ENCODE measurements at regions not wholly inside any gene's neighbourhood (a gene's known extent, or its start where the extent isn't known, plus 50 kb on each side); places are given as distances from the start of the nearest gene placed in this dataset.

DNA sequence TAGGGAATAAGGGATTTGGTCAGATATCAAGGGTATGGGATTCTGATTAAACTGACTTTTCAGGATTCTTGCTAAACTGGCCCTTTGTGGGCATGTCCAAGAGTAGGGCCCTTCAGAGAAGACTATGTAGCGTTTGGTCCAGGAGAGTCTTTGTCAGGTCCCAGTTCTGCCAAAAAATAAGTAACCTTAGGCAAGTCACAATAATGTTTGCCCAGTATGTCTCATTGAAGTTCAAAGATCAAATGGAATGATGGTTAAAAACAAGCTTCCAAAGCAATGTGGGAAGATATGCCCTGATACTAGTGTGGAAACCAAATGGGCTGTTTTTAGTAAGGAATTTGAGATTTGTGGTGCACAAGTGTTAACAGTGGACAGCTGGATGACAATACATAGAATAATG is 454.4 kb downstream of the WDR72 start:
- no peak for DNase-seq (ENCODE audit: low spot score)

DNA sequence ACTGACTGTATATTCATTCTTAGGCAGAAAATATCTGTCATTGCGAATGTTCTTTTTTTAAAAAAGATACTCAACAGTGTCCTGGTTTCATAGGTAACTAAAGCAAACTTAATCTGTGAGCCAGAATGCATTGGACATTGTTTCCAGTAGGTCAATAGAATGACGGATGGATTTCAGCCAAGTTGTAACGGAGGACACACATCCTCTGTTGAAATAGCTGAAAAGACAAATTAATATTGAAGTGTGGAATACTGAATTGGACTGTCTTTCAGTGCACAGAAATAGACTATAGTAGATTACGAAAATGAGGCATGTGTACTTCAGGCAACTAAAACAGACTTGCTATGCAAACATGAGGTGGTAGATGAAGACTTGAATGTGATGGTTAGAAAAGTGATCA is 461.6 kb downstream of the WDR72 start:
- DNase-seq (ENCODE audit: low spot score) = no peak

DNA sequence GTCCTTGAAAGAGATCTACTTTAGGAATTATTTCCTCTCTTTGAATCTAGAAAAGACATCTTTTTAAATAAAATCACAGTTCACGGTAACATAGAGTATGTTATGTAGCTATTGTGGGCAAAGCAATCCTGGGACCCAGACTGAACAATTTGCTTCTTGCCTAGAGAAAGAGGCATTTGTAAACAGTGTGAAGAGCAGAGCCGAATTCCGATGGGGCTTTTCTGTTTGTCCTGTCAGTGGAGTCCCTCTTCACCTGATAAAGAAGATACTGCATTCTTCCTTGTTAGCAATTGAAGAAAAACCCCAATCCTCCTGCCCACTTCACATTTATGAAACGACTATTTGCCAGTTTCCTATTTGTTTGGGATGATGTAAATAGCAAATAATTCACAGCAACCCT is 462.9 kb downstream of the WDR72 start:
- DNase-seq (ENCODE audit: low spot score) = no peak

DNA sequence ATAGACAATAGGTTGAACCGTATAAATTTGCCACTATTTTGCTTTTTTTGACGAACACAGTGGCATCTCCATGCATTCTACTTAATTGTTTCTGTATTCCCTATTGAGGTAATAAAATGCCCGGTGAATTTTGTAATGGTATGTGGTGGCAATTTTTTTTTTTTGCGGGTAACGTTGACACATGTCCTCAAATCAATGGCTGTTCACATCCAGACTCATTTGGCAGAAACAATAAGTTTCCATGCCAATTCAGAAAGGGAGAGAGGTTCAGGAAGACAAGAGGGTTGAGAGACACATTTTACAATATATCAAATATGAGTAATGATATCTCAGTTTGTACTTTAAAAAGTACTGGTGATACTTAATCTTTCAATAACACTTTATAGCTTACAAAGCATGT is 463.9 kb downstream of the WDR72 start:
- no peak for DNase-seq (ENCODE audit: low spot score)

DNA sequence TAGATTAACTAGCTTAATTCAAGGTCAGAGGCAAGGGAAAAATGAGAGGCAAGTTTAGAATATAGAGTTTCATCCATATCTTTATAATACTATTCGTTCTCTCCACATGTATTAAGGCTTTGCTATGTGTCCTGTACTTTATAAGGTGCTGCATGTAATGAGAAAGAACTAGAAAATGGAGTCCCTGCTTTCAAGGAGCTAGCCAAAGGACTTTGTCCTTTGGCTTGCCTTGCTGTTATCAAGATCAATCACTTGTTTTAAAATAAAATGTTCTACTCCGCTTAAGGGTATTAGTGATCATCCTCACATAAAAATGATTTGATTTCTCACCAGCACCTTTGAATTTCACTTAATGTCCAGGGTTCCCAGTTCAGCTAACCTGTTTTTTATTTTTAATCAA is 470.9 kb downstream of the WDR72 start:
- DNase-seq (ENCODE audit: low spot score) = no peak

DNA sequence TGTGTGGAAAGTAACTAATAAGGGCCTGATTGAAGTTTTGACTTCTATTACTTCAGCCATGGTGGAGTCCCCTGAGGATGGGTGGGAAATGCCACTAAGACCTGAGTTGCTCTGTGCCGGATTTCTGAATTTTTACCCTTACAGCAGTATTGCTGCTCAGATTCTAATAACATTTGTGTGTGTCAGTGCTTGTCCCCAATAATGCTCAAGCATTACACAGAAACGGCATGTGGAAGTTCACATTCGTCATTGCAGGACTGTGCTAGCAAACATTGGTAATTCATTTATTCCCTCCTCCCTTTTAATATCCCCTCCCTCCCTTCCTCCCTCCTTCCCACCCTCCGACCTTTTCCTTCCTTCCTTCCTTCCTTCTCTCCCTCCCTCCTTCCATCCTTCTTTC is 484.5 kb upstream of the ONECUT1 start:
- no peak for DNase-seq (ENCODE audit: low spot score)

DNA sequence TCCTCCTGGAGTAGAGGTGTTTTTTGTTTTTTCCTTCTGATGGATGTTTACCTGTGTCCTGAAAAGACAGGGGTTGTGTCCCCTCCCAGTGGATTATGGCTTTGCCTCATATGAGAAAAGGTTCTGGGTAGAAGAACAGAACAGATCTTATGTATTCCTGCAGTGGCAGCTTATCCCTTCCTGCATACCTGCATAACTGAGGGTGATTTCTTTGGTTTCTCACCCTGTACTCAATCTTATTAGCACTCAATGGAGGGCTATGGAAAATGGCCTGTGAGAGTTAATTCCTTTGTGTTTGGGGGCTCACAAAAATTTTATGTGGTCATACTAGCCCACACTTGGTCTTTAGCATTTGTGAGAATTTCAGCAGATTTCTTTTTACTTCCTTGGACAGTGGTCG is 482.0 kb upstream of the ONECUT1 start:
- no peak for DNase-seq (ENCODE audit: low spot score)

DNA sequence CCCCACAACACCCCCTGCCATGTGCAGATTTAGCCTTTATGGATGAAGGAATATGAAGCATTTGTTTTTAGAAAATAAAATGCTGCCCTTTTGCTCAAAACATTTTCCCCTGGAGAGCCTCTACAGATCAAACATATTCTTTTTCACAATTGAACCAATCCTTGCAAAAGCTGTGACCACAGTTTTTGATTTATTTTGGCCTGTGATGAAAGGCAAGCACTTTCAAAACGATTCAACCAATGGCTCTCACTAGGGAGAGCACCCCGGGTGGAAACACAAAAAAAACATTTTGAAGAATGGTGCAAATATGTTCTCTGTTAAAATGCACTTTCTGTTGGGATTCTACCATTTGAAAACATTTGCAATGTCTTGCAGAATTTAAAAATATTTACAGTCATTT is 476.0 kb upstream of the ONECUT1 start:
- DNase-seq (ENCODE audit: low spot score) = no peak

DNA sequence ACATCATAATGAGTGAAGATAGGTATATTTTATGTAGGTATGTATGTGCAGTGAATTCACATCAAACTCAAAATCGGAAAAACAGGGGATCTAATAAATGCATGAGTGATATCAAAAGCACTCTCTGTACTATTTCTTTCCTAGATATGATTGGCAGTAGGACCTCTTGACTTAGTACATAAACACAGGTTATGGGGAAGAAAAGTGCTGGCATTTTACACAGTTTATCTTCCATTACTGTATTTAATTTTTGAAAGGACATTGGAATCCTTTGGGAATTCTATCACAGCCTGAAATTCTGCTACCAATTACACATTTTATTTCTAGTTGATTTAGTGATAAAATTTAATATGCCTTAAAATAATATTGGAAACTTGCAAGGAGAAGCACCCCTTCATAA is 470.5 kb upstream of the ONECUT1 start:
- DNase-seq (ENCODE audit: low spot score) = no peak

DNA sequence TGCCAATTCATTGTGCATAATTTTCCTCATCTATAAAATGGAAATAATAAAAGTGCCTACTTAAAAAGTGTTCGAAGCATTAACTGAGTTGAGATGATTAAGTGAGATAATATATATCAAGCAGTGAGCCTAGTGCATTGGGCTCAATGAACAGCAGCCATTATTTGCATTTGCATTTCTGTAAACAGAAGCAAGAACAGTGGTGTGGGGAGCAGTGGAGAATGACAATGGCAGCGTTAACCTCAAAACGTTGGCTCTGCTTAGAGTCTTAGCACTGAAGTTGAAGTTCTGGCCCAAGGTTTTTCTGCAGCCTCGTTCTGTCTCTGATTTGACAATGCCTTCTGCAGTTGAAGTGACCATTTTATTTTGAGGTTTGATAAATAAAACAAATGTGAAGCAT is 466.3 kb upstream of the ONECUT1 start:
- DNase-seq (ENCODE audit: low spot score) = no peak

DNA sequence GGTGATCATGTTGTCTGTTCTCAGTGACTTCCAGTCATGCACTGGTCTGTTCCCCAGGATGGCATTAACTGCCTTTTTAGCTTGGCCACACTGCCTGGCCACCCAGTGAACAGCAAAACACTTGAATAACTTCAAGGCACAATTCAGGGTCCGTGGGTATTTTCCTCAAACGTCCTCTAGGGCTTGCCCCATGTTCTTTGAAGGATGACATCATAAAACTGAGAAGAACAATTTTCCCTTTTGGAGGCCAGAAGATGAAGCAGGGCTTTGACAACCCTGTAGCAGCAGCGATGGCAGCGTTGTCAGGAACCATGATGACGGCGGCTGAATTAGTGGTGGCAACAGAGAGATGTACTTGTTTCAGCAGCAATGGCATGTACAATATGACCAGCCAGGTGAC is 465.9 kb upstream of the ONECUT1 start:
- DNase-seq (ENCODE audit: low spot score) = no peak

DNA sequence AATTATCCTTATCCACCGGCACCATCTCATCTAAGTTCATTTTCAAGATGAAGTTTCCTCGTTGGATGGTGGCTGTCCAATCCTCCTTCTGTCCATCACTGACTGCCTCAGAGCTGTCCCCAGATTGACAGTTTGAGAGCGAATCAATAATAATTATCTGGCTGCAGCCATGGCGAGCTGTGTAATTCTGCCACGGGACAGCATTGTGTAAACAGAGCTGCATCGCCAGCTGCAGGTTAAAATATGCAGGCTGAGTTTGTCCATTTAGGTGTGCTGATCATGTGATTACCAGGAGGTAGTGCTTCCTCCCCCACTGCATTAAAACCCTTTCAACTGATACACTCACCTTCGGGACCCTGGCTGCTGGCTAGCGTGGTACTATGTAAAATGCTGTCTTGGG is 461.9 kb upstream of the ONECUT1 start:
- no peak for DNase-seq (ENCODE audit: low spot score)

DNA sequence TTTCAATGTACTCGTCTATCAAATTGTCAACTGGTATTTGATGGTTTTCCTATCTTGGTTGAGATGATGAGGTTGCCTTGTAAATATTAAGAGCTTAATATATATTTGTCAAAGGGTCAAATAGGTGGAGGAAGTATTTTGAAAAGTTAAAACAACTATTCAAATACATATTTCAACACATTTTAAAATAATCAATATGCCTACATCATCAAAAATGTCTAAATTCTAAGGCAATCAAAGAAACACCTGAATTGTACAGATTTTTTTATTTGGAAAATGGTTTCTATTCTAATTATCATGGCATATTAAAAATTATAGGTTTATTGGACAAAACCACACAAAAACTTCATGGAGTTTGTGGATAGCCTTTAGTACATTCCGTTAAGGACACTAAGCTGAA is 461.4 kb upstream of the ONECUT1 start:
- no peak for DNase-seq (ENCODE audit: low spot score)

DNA sequence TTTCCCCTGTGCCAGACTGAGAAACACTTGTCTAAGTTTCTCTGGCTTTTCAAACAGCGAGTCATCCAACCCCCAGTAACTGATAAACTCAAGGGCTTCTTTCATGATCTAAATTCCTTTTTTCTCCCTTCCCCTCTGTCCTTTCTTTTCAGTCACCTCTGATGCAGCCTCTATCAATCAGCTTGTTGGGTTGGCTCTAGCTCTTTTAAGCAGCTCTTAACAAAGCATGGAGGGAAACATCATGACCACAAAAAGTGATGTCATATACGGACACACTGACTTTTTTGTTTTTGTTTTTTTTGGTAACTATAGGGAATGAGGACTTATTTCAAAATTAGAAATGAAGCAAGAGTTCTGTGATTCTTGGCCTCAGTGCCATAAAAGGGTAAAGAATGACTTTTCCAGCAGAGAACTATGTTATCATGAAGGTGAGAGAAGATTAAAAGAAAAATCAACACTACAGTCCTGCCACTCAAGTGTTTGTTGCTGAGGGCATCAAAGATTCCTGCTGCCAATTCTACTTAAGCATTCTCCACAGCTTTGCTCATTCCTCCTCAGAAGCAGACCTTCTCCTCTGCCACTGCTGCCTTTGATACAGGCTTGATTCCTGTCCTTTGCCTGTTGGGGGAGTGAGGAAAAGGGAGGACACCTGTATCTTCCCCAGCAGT is 457.0 kb upstream of the ONECUT1 start:
- DNase-seq (ENCODE audit: low spot score) = no peak

DNA sequence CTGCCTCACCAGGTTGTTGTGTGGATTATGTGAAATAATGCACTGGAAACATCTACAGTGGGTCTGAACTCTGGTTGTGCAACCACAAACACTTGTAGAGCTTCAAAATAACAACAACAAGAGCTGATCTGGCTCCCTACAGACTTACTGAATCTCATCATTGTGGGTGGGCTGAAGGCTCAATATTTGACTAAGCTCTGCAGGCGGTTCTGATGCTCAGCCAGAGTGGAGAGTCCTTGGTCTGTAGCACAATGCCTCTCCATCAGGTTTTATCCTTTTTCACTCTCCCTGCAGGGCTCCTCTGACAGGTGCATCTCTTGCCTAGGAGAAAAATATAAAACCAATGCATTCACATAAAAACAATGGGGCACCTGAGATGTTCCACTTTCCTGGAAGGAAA is 456.3 kb upstream of the ONECUT1 start:
- DNase-seq (ENCODE audit: low spot score) = no peak

DNA sequence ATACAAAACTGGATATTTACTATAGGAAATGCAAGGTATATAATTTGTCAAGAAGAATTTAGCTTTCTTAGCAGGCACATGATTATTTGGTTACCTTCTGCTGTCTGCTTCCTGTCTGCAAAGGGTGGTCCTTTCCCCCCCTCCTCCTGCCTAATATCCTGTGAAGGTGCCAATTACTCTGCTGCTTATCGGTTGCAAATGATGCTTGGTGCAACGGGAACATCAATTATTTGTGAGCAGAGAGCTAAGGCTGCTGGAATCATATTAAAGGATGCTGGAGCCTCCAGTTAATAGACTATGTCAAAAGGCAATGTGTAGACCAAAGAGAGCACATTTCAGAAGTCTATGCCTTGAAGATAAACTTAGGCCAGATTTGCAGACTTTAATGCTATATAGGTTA is 443.7 kb upstream of the ONECUT1 start:
- no peak for DNase-seq (ENCODE audit: low spot score)

DNA sequence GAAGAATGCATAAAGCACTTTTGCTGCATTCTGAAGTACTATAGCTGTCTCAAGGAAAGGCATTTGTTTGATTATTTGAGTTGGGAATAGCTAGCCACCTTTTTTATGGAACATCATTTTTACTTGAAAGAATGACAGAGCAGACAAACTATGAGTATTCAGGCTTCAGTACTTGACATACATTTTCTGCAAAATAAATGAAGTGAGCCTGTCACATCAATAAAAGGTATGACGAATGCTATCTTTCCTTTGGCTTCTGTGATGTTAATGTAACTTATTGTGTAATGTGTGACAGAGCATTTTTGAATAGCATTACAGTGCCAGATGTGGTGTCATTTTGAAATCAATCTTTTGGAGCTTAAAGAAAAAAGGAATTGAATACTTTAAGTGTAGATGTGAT is 440.3 kb upstream of the ONECUT1 start:
- DNase-seq (ENCODE audit: low spot score) = no peak

DNA sequence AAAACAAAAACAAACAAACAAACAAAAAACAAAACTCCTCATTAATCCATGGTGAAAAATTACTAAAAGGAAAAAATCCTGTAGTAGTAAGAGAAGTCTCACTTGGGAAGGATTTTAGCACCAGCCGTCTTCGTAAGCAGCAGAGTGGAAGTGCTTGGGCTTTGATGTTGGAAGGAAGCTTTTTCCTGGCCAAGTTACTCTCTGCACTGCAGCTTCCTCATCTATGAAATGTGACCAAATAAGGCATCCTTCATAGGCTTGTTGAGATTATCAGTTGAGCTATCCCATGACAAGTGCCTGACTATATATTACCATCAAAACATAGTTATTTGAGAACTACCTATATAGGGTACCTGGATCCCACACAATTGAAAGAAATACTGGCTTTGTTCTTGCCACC is 436.4 kb upstream of the ONECUT1 start:
- no peak for DNase-seq (ENCODE audit: low spot score)

DNA sequence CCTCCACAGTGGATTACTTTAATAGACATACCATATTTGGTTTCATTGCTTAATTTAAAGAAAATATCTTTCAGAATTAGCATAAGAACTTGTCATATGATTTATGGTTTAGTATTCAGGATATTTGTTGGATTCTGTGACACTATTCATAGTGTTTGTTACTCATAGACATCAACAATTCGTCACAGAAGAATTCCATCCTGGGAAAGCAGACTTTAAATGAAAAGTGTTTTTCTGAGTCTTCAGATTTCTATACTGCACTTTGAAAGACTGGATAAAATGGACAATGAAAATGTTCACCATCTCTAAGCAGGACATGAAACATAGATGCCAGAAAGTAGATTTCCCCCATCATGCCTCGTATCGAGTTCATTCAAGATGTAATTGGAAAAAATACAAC is 435.6 kb upstream of the ONECUT1 start:
- no peak for DNase-seq (ENCODE audit: low spot score)

DNA sequence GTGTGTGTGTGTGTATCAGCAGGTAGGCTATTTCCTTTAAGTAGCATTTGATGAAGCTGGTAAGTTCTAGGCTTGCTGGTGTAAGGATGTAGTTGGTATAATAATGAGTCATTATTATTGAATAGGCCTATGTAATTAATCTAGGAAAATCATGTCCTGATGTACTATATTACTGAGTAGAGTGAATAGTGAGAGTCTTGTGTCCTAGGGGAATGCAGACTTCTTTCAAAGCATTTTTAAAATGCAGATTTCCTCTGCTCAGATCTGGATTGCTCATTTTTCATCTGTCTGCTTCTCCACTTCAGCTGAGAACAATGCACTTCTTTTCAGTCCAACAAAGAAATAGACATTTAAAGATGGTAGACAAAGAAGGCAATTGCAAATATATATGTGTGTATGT is 434.2 kb upstream of the ONECUT1 start:
- no peak for DNase-seq (ENCODE audit: low spot score)

DNA sequence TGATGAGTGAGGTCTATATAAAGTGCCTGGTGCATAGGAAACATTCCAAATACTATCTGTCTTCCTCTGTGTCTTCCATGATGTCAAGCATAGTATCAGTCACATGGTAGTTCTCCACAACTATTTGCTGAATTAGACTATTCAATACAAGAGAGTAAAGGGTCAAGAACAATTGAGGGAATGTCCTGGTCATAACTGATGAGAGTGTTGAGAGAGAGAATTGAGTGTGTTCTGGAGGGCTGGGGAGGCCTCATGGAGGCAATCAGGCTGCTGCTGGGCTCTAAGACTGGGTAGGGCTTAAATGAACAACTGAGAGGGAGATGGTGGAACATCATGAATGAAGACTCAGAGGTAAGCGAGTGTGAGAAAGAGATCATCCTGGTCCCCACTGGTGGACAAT is 433.7 kb upstream of the ONECUT1 start:
- no peak for DNase-seq (ENCODE audit: low spot score)

DNA sequence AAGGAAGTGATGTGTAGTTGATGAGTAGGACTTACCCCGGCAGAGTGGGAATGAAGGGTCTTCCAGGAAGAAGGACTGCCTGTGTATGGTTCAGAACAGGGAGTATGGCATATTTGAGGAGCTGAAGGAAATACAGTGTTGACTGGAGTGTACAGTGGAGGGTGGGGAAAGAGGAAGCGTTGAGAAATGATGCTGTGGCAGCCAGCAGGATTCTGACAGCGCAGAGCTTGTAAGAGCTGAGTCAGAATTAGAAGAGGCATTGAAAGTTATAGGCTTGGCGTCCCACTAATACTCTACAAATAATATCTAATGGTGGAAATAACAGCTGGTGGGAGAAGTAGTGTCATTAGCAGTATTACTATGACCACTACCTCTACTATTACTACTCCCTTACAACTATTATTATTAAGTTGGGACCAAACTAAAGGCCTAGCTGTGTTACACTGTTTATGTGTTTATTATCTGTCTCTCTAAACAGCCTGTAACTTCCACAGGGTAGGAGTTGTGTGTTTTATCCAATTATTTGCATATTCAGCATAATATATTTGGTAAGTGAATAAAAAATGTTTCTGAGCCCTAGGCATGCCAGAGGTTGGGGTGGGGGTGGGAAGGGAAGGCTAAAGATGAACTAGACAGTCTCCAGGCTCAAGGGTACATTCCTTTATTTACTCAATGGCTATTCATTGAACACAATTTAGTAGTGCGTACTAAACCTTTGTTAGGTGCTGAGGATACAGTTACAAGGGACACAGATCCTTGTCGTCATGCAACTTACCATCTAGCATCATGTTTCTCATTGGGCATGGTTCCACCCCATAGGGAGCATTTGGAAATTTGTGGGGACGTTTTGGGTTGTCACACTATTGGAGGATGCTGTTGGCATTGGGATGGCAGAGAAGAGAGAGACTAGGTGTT is 428.8 kb upstream of the ONECUT1 start:
- DNase-seq (ENCODE audit: low spot score) = no peak

DNA sequence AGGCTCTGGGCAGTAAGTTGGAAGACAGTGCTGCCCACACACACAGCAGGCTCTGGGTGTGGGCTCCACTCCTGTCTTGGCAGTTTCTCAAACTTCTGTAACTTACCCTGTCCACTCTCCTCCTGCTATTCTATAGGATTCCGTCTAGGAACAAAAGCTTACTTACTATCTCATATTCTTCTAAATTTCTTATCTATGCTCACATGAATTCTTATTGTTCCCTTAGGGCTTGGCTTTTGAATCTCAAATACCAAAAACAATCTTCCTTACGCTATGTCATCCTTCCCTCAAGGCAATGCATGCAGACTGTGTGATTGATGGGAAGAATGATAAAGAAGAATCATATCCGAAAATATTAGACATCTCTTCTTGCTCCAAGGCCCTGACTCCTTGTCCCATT is 425.9 kb upstream of the ONECUT1 start:
- DNase-seq (ENCODE audit: low spot score) = no peak

DNA sequence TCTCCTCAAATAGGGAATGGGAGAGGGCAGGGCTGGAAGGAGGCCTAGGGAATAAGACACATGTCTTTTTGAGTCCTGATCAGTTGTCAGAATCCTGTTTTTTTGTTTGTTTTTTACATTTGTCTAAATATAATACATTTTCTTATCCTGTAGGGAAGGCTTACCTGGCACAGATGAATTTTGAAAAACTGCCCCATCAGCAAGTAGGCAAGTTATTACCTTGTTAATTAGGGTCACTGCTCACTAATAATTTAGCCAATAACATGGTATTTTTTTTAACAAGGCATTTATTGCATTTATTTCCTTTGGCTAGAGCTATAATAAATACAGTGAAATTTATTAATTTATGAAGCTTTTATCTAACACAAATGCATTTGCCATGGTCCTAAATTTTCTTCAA is 423.2 kb upstream of the ONECUT1 start:
- no peak for DNase-seq (ENCODE audit: low spot score)

Data from AG08395 (cell line).